ENCODE measurements at regions not wholly inside any gene's neighbourhood (a gene's known extent, or its start where the extent isn't known, plus 50 kb on each side); places are given as distances from the start of the nearest gene placed in this dataset.

DNA sequence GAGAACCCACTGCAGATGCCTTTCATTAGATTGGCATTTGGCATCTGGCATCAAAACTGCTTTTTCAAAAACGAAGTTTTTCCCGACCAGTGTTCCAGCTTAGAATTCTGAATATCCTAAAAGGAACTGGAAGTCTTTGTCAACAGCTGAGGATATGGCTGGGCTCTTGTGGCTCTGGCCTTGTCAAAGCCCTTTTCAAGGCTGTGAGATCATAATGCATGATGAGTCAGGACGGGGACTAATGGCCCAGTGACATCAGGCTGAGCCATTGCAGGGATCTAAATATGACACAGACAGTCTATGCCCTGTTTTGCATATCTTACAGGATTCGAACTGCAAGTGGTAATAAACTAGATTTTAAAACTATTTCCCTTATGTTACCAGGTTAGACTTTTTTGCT lies 306.4 kb downstream of the PTTG2 start:
- Histone ChIP-seq H4K20me1 (ENCODE audit: insufficient read depth, low read length) (no peaks in the 10 kb centered on the region), H3K9me3 (ENCODE audit: insufficient read depth, low read length) (no peaks in the 10 kb centered on the region), H3K79me2 (ENCODE audit: low read length) (no peaks in the 10 kb centered on the region), H3K4me2 (ENCODE audit: low read length) (no peak overlapping the region), H3K27ac (ENCODE audit: low read length) (no peak overlapping the region), H3K27me3 (ENCODE audit: low read depth, low read length) (peaks cover 7% of the 10 kb centered on the region; the same call in 1 of the 2 replicates), H3K4me3 (ENCODE audit: low read length) (no peak overlapping the region), H3K4me1 (ENCODE audit: low read length) (no peaks in the 10 kb centered on the region), H2AFZ (ENCODE audit: low read depth, low read length) (no peak overlapping the region), H3K36me3 (replicated peaks; ENCODE audit: low read depth, low read length) (no peaks in the 10 kb centered on the region), H3K9ac (ENCODE audit: low read length) (no peak overlapping the region)
- TF ChIP-seq, protein P1, sequence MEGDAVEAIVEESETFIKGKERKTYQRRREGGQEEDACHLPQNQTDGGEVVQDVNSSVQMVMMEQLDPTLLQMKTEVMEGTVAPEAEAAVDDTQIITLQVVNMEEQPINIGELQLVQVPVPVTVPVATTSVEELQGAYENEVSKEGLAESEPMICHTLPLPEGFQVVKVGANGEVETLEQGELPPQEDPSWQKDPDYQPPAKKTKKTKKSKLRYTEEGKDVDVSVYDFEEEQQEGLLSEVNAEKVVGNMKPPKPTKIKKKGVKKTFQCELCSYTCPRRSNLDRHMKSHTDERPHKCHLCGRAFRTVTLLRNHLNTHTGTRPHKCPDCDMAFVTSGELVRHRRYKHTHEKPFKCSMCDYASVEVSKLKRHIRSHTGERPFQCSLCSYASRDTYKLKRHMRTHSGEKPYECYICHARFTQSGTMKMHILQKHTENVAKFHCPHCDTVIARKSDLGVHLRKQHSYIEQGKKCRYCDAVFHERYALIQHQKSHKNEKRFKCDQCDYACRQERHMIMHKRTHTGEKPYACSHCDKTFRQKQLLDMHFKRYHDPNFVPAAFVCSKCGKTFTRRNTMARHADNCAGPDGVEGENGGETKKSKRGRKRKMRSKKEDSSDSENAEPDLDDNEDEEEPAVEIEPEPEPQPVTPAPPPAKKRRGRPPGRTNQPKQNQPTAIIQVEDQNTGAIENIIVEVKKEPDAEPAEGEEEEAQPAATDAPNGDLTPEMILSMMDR (IDR thresholded peaks at IDR 0.05; ENCODE audit: low read depth, low read length): no peak
- no peak for TF ChIP-seq EZH2phosphoT487 (IDR thresholded peaks at IDR 0.05; ENCODE audit: low read depth)

DNA sequence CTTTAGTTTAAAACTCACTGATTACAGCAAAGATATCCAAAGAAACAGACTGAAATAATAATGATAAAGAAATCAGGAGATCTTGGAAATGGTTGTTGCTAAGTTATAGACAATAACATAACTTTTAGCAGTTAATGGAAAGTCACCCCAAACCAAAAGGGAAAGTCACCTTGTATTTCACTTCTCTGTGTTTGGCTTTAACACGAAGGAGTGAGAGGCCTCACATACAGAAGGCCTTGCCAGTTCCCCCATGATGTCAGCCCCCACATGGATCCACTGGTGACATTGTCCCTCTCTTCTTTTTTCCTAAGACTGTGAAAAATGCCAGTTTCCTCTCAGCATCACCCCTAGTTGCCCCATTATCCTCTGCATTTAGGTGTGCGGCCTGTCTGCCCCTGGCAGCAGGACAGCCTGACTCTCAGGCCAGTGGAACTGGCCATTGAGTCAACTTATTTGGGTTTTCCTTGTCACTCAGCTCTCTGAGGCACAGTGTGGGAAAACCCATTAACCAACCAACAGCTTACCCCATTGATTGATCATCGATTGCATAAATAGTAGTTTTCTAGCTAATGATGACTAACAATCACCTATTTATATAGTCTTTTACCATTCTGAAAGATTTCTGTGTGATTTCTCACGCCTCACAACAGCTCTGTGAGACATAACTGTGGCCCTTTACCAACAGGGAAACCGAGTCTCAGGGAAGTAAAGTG lies 308.1 kb downstream of the PTTG2 start:
- H4K20me1 ChIP-seq (ENCODE audit: insufficient read depth, low read length): no peaks in the 10 kb centered on the region
- H3K79me2 ChIP-seq (ENCODE audit: low read length): no peaks in the 10 kb centered on the region
- H3K27me3 ChIP-seq (ENCODE audit: low read depth, low read length): peaks cover 6% of the 10 kb centered on the region; the same call in 1 of the 2 replicates
- no peak overlapping the region for H3K4me2 ChIP-seq (ENCODE audit: low read length)
- H3K27ac ChIP-seq (ENCODE audit: low read length): no peak overlapping the region
- H3K4me1 ChIP-seq (ENCODE audit: low read length): no peaks in the 10 kb centered on the region
- H3K9ac ChIP-seq (ENCODE audit: low read length): no peak overlapping the region
- no peak overlapping the region for H2AFZ ChIP-seq (ENCODE audit: low read depth, low read length)
- H3K36me3 ChIP-seq (replicated peaks; ENCODE audit: low read depth, low read length): no peaks in the 10 kb centered on the region
- TF ChIP-seq, protein P1 (IDR thresholded peaks at IDR 0.05; ENCODE audit: low read depth, low read length): no peak
- no peak for TF ChIP-seq EZH2phosphoT487 (IDR thresholded peaks at IDR 0.05; ENCODE audit: low read depth)
- no peaks in the 10 kb centered on the region for H3K9me3 ChIP-seq (ENCODE audit: insufficient read depth, low read length)
- H3K4me3 ChIP-seq (ENCODE audit: low read length): no peak overlapping the region

DNA sequence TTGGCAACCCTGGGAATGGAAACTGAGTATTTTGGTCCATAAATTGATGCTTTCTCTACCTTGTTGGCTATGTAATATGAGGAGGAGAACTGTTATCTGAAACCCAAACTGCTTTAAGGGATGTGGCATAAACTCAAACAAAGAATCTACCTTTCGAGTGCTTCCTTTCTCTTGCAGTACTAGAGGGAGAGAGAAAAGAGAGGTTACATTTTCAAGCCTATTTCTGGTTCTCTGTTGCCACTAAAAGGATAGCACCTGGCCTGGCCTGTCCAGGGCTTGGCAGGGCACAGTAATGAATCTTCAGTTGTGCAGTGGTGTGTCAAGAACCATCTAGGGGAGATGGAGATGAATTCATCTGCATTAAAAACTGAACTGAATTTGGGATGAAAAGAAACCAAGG lies 308.6 kb downstream of the PTTG2 start:
- Histone ChIP-seq H4K20me1 (ENCODE audit: insufficient read depth, low read length) (no peaks in the 10 kb centered on the region), H3K27ac (ENCODE audit: low read length) (no peak overlapping the region), H3K4me1 (ENCODE audit: low read length) (no peaks in the 10 kb centered on the region), H3K9ac (ENCODE audit: low read length) (no peak overlapping the region), H3K79me2 (ENCODE audit: low read length) (no peaks in the 10 kb centered on the region), H3K9me3 (ENCODE audit: insufficient read depth, low read length) (no peaks in the 10 kb centered on the region), H3K27me3 (ENCODE audit: low read depth, low read length) (0 out of 2 replicates have a peak, but pooled peaks cover 3% of the 10 kb centered on the region), H2AFZ (ENCODE audit: low read depth, low read length) (no peak overlapping the region), H3K36me3 (replicated peaks; ENCODE audit: low read depth, low read length) (no peaks in the 10 kb centered on the region), H3K4me3 (ENCODE audit: low read length) (no peak overlapping the region), H3K4me2 (ENCODE audit: low read length) (no peak overlapping the region)
- TF ChIP-seq EZH2phosphoT487 (IDR thresholded peaks at IDR 0.05; ENCODE audit: low read depth): no peak

DNA sequence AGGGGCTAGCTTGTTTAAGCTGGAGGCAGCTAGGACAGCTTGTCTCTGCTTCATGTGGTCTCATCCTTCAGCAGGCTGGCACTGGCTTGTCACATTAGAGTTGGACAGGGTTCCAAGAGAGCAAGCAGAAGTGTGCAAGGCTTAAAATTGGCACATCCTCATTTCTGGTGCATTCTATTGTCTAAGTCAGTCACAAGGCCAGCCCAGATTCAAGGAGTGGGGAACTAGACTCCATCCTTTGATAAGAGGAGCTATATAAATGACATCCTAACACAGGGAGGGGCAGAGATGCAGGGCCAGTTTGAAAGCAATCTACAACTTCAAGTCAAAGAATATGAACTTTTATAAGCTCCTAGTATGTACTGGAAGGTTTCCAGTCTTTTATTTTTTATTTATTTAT lies 313.2 kb downstream of the PTTG2 start:
- H3K79me2 ChIP-seq (ENCODE audit: low read length): no peaks in the 10 kb centered on the region
- TF ChIP-seq, protein P1 (IDR thresholded peaks at IDR 0.05; ENCODE audit: low read depth, low read length): no peak
- TF ChIP-seq EZH2phosphoT487 (IDR thresholded peaks at IDR 0.05; ENCODE audit: low read depth): no peak
- no peaks in the 10 kb centered on the region for H3K4me1 ChIP-seq (ENCODE audit: low read length)
- no peak overlapping the region for H3K4me3 ChIP-seq (ENCODE audit: low read length)
- H3K27me3 ChIP-seq (ENCODE audit: low read depth, low read length): no peaks in the 10 kb centered on the region
- no peak overlapping the region for H2AFZ ChIP-seq (ENCODE audit: low read depth, low read length)
- H3K9me3 ChIP-seq (ENCODE audit: insufficient read depth, low read length): no peaks in the 10 kb centered on the region
- no peak overlapping the region for H3K27ac ChIP-seq (ENCODE audit: low read length)
- no peak overlapping the region for H3K9ac ChIP-seq (ENCODE audit: low read length)
- no peaks in the 10 kb centered on the region for H4K20me1 ChIP-seq (ENCODE audit: insufficient read depth, low read length)
- no peak overlapping the region for H3K4me2 ChIP-seq (ENCODE audit: low read length)
- no peaks in the 10 kb centered on the region for H3K36me3 ChIP-seq (replicated peaks; ENCODE audit: low read depth, low read length)
